Spleen (tissue), 7 donors: ENCODE measurements at regions not wholly inside any gene's neighbourhood (a gene's known extent, or its start where the extent isn't known, plus 50 kb on each side); places are given as distances from the start of the nearest gene placed in this dataset.

Source experiments
- POLR2A ChIP-seq, 3 donors: fragments of 450-650 bp; IDR thresholded peaks; one replicate each; pipeline ENCODE4 v1.5.1; 2017; ENCODE audit warnings: antibody characterized with exemption in 3 of 3, mild to moderate bottlenecking in 1 of 3
- POLR2AphosphoS5 ChIP-seq, 3 donors: sonication (generic); formaldehyde crosslinking; IDR thresholded peaks; one replicate each; pipeline ENCODE4 v1.5.1; 2017; ENCODE audit warnings: antibody characterized with exemption in 3 of 3
- TF ChIP-seq, protein P1 (sequence below), 11 experiments: fragments of 200-600 bp in 7 of 11; fragments of 450-650 bp in 4 of 11; sonication (generic) in 4 of 11; IDR thresholded peaks in 8 of 11; conservative IDR thresholded peaks in 3 of 11; 1 replicate in 7 of 11; 2 replicates in 4 of 11; pipeline versions ENCODE4 v1.4.0 to v1.8.0; 2016 to 2021; ENCODE audit warnings: antibody characterized with exemption in 11 of 11, inconsistent platforms in 4 of 11, mild to moderate bottlenecking in 1 of 11
- donor health status: DM: no; HTN: no; CAD: no; lungs with moderate emphysema.
- donor health status: DM: no; HTN: no; CAD: no.
- donor health status: DM: no; HTN: no; CAD: no.

DNA sequence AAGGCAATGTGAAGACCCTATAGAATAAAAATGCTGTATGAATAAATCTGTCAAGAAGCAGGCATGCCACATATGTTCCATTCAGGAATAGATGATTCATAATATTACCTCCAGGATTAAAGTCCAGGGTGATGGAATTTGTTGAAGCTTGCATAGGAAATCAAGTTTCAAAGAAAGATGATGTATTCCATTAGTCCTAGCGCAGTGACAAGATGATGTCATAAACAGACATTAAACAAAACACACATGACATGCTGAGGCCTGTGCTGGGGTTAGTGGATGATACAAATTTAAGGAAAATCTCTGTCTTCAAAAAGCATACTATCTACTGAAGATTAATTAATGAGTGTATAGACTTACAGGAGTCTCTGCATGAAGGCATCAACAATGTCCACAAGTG, 1025.2 kb downstream of the CDH11 start:
- TF ChIP-seq, protein P1, sequence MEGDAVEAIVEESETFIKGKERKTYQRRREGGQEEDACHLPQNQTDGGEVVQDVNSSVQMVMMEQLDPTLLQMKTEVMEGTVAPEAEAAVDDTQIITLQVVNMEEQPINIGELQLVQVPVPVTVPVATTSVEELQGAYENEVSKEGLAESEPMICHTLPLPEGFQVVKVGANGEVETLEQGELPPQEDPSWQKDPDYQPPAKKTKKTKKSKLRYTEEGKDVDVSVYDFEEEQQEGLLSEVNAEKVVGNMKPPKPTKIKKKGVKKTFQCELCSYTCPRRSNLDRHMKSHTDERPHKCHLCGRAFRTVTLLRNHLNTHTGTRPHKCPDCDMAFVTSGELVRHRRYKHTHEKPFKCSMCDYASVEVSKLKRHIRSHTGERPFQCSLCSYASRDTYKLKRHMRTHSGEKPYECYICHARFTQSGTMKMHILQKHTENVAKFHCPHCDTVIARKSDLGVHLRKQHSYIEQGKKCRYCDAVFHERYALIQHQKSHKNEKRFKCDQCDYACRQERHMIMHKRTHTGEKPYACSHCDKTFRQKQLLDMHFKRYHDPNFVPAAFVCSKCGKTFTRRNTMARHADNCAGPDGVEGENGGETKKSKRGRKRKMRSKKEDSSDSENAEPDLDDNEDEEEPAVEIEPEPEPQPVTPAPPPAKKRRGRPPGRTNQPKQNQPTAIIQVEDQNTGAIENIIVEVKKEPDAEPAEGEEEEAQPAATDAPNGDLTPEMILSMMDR (IDR thresholded peaks at IDR 0.05 in 8 of 11, conservative IDR thresholded peaks at IDR 0.05 in 3 of 11), result no peak
- TF ChIP-seq POLR2A (IDR thresholded peaks at IDR 0.05) (no peak), POLR2AphosphoS5 (IDR thresholded peaks at IDR 0.05) (no peak)
